WTC11 (cell line): ENCODE measurements at regions not wholly inside any gene's neighbourhood (a gene's known extent, or its start where the extent isn't known, plus 50 kb on each side); places are given as distances from the start of the nearest gene placed in this dataset.

Experiments
- ATAC-seq: fragments of 200-7000 bp; cut with Tn5 transposase; 2 replicates; pipeline ENCODE4 v1.10.0; 2021; ENCODE audit warnings: mild to moderate bottlenecking, moderate library complexity
- CTCF ChIA-PET: fragments of 300-600 bp; sonication (Branson Sonifier 250); formaldehyde crosslinking; loops from one replicate; lab custom pipeline; 2021; ENCODE audit warnings: antibody characterized with exemption; lab: Charles Lee
- POLR2A ChIA-PET: fragments of 350-600 bp; sonication (Branson Sonifier 250); formaldehyde crosslinking; loops from one replicate; lab custom pipeline; 2021; ENCODE audit warnings: antibody characterized with exemption; lab: Charles Lee
- DNase-seq: peaks from one replicate; pipeline ENCODE4 v3.0.0; 2021; ENCODE audit warnings: low spot score
- H3K27ac Mint-ChIP-seq: 2 replicates; pipeline ENCODE4 v1.8.0; 2021; ENCODE audit warnings: mixed read lengths
- H3K27me3 Mint-ChIP-seq: 2 replicates; pipeline ENCODE4 v1.8.0; 2021; ENCODE audit warnings: low read depth, mild to moderate bottlenecking, moderate library complexity, mixed read lengths
- H3K36me3 Mint-ChIP-seq: 2 replicates; pipeline ENCODE4 v1.8.0; 2021; ENCODE audit warnings: mixed read lengths
- H3K4me1 Mint-ChIP-seq: 2 replicates; pipeline ENCODE4 v1.8.0; 2022; ENCODE audit warnings: mixed read lengths
- H3K4me3 Mint-ChIP-seq: 2 replicates; pipeline ENCODE4 v1.8.0; 2021; ENCODE audit warnings: mild to moderate bottlenecking, moderate library complexity, mixed read lengths
- H3K9me3 Mint-ChIP-seq: 2 replicates; pipeline ENCODE4 v1.8.0; 2021; ENCODE audit warnings: mixed read lengths
- FOXJ3 ChIP-seq: sonication (generic); formaldehyde crosslinking; IDR thresholded peaks from 2 replicates; pipeline ENCODE4 v1.9.0; 2021; ENCODE audit warnings: missing genetic modification reagents, mild to moderate bottlenecking, borderline replicate concordance
- HMGA2 ChIP-seq: fragments of 250-450 bp; sonication (Bioruptor Pico); IDR thresholded peaks from 2 replicates; pipeline ENCODE4 v1.4.0; 2021; ENCODE audit warnings: mild to moderate bottlenecking, moderate library complexity
- NR1H2 ChIP-seq: sonication (generic); formaldehyde crosslinking; IDR thresholded peaks from 2 replicates; pipeline ENCODE4 v1.9.0; 2021; ENCODE audit warnings: mild to moderate bottlenecking, moderate library complexity, missing genetic modification reagents
- TF ChIP-seq, protein P1 (sequence below): sonication (generic); formaldehyde crosslinking; IDR thresholded peaks from 2 replicates; pipeline ENCODE4 v1.8.1; 2023; ENCODE audit warnings: mild to moderate bottlenecking, missing genetic modification reagents, moderate library complexity
- TF ChIP-seq, protein P2 (sequence below): sonication (generic); formaldehyde crosslinking; conservative IDR thresholded peaks from 2 replicates; pipeline ENCODE4 v1.8.1; 2023; ENCODE audit warnings: mild to moderate bottlenecking, low read depth, missing genetic modification reagents, moderate library complexity
- TF ChIP-seq, protein P3 (sequence below): sonication (generic); formaldehyde crosslinking; IDR thresholded peaks from 2 replicates; pipeline ENCODE4 v1.8.0; 2022; ENCODE audit warnings: mild to moderate bottlenecking, missing genetic modification reagents
- TF ChIP-seq, protein P4 (sequence below): sonication (generic); formaldehyde crosslinking; IDR thresholded peaks from 2 replicates; pipeline ENCODE4 v1.8.0; 2022; ENCODE audit warnings: mild to moderate bottlenecking, missing genetic modification reagents
- TF ChIP-seq, protein P5 (sequence below): sonication (generic); formaldehyde crosslinking; IDR thresholded peaks from 2 replicates; pipeline ENCODE4 v1.8.1; 2023; ENCODE audit warnings: mild to moderate bottlenecking, missing genetic modification reagents, borderline replicate concordance
- TF ChIP-seq, protein P6 (sequence below): sonication (generic); formaldehyde crosslinking; IDR thresholded peaks from 2 replicates; pipeline ENCODE4 v1.8.0; 2022; ENCODE audit warnings: missing genetic modification reagents
- TF ChIP-seq, protein P7 (sequence below): sonication (generic); formaldehyde crosslinking; IDR thresholded peaks from 2 replicates; pipeline ENCODE4 v1.8.1; 2023; ENCODE audit warnings: mild to moderate bottlenecking, missing genetic modification reagents
- TF ChIP-seq, protein P8 (sequence below): sonication (generic); formaldehyde crosslinking; IDR thresholded peaks from 2 replicates; pipeline ENCODE4 v1.8.1; 2023; ENCODE audit warnings: mild to moderate bottlenecking, missing genetic modification reagents, moderate library complexity
- TF ChIP-seq, protein P9 (sequence below): fragments of 250-450 bp; sonication (Bioruptor Pico); IDR thresholded peaks from 2 replicates; pipeline ENCODE4 v1.9.0; 2021; ENCODE audit warnings: moderate library complexity, mild to moderate bottlenecking, inconsistent platforms, borderline replicate concordance

DNA sequence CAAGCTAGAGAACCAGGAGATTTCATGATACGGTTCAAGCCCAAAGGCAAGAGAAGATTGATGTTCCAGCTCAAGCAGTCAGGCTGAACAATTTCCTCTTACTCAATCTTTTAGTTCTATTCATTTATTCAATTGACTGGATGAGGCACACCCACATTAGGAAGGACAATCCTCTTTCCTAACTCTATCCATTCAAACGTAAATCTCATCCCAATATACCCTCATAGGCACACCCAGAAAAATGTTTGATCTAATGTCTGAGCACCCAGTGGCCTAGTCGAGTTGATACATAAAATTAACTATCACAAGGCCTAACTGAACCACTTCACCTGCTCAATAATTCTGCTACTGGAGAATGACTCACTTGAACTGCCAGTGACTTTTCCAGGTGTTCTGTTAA lies 180.7 kb downstream of the RAD51AP2 start:
- no peak overlapping the region for H3K4me3 Mint-ChIP-seq
- CTCF ChIA-PET: no interaction called here

DNA sequence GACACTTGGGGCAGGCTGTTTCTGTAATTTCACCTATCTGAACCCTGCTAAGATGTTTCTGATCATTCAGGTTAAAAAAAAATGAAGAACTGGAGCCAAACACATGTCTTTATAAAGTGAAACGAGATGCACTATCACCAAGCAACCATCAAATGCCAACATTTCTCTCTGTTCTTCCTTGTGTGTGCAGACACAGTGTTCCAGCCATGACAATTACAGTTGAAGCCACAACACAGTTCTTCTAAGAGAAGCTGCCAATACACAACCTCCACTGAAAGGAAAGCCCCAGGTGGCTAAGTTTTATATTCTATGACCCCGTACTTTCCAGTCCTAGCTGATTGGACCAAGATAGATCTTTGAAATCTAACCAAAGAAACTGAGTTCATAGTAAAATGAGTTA lies 181.8 kb downstream of the RAD51AP2 start:
- H3K27me3 Mint-ChIP-seq: peaks cover 54% of the 10 kb centered on the region
- peaks cover 30% of the 10 kb centered on the region for H3K4me1 Mint-ChIP-seq
- DNase-seq (no peak), ATAC-seq (no peak)
- H3K36me3 Mint-ChIP-seq: no peaks in the 10 kb centered on the region
- H3K9me3 Mint-ChIP-seq: peaks cover 20% of the 10 kb centered on the region
- ChIA-PET POLR2A (no interaction called here), CTCF (no interaction called here)
- no peak overlapping the region for H3K4me3 Mint-ChIP-seq
- H3K27ac Mint-ChIP-seq: no peak overlapping the region
- no peak for TF ChIP-seq HMGA2 (CRISPR knock-in tag)
- TF ChIP-seq, protein P1, sequence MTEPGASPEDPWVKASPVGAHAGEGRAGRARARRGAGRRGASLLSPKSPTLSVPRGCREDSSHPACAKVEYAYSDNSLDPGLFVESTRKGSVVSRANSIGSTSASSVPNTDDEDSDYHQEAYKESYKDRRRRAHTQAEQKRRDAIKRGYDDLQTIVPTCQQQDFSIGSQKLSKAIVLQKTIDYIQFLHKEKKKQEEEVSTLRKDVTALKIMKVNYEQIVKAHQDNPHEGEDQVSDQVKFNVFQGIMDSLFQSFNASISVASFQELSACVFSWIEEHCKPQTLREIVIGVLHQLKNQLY (CRISPR knock-in tag): no peak
- TF ChIP-seq, protein P2, sequence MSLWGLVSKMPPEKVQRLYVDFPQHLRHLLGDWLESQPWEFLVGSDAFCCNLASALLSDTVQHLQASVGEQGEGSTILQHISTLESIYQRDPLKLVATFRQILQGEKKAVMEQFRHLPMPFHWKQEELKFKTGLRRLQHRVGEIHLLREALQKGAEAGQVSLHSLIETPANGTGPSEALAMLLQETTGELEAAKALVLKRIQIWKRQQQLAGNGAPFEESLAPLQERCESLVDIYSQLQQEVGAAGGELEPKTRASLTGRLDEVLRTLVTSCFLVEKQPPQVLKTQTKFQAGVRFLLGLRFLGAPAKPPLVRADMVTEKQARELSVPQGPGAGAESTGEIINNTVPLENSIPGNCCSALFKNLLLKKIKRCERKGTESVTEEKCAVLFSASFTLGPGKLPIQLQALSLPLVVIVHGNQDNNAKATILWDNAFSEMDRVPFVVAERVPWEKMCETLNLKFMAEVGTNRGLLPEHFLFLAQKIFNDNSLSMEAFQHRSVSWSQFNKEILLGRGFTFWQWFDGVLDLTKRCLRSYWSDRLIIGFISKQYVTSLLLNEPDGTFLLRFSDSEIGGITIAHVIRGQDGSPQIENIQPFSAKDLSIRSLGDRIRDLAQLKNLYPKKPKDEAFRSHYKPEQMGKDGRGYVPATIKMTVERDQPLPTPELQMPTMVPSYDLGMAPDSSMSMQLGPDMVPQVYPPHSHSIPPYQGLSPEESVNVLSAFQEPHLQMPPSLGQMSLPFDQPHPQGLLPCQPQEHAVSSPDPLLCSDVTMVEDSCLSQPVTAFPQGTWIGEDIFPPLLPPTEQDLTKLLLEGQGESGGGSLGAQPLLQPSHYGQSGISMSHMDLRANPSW: no peak
- TF ChIP-seq, protein P3, sequence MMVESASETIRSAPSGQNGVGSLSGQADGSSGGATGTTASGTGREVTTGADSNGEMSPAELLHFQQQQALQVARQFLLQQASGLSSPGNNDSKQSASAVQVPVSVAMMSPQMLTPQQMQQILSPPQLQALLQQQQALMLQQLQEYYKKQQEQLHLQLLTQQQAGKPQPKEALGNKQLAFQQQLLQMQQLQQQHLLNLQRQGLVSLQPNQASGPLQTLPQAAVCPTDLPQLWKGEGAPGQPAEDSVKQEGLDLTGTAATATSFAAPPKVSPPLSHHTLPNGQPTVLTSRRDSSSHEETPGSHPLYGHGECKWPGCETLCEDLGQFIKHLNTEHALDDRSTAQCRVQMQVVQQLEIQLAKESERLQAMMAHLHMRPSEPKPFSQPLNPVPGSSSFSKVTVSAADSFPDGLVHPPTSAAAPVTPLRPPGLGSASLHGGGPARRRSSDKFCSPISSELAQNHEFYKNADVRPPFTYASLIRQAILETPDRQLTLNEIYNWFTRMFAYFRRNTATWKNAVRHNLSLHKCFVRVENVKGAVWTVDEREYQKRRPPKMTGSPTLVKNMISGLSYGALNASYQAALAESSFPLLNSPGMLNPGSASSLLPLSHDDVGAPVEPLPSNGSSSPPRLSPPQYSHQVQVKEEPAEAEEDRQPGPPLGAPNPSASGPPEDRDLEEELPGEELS: no peak
- TF ChIP-seq, protein P4, sequence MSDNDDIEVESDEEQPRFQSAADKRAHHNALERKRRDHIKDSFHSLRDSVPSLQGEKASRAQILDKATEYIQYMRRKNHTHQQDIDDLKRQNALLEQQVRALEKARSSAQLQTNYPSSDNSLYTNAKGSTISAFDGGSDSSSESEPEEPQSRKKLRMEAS (CRISPR knock-in tag): no peak
- TF ChIP-seq, all 79 proteins: peak for 0

More for the DNA sequence above, 180.7 kb downstream of the RAD51AP2 start:
- peaks cover 20% of the 10 kb centered on the region for H3K9me3 Mint-ChIP-seq
- H3K27ac Mint-ChIP-seq: no peak overlapping the region
- H3K27me3 Mint-ChIP-seq: peaks cover 59% of the 10 kb centered on the region
- DNase-seq (no peak), ATAC-seq (no peak)
- no peaks in the 10 kb centered on the region for H3K36me3 Mint-ChIP-seq
- POLR2A ChIA-PET: no interaction called here
- TF ChIP-seq, protein P5, sequence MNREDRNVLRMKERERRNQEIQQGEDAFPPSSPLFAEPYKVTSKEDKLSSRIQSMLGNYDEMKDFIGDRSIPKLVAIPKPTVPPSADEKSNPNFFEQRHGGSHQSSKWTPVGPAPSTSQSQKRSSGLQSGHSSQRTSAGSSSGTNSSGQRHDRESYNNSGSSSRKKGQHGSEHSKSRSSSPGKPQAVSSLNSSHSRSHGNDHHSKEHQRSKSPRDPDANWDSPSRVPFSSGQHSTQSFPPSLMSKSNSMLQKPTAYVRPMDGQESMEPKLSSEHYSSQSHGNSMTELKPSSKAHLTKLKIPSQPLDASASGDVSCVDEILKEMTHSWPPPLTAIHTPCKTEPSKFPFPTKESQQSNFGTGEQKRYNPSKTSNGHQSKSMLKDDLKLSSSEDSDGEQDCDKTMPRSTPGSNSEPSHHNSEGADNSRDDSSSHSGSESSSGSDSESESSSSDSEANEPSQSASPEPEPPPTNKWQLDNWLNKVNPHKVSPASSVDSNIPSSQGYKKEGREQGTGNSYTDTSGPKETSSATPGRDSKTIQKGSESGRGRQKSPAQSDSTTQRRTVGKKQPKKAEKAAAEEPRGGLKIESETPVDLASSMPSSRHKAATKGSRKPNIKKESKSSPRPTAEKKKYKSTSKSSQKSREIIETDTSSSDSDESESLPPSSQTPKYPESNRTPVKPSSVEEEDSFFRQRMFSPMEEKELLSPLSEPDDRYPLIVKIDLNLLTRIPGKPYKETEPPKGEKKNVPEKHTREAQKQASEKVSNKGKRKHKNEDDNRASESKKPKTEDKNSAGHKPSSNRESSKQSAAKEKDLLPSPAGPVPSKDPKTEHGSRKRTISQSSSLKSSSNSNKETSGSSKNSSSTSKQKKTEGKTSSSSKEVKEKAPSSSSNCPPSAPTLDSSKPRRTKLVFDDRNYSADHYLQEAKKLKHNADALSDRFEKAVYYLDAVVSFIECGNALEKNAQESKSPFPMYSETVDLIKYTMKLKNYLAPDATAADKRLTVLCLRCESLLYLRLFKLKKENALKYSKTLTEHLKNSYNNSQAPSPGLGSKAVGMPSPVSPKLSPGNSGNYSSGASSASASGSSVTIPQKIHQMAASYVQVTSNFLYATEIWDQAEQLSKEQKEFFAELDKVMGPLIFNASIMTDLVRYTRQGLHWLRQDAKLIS (CRISPR knock-in tag): no peak
- TF ChIP-seq, protein P6, sequence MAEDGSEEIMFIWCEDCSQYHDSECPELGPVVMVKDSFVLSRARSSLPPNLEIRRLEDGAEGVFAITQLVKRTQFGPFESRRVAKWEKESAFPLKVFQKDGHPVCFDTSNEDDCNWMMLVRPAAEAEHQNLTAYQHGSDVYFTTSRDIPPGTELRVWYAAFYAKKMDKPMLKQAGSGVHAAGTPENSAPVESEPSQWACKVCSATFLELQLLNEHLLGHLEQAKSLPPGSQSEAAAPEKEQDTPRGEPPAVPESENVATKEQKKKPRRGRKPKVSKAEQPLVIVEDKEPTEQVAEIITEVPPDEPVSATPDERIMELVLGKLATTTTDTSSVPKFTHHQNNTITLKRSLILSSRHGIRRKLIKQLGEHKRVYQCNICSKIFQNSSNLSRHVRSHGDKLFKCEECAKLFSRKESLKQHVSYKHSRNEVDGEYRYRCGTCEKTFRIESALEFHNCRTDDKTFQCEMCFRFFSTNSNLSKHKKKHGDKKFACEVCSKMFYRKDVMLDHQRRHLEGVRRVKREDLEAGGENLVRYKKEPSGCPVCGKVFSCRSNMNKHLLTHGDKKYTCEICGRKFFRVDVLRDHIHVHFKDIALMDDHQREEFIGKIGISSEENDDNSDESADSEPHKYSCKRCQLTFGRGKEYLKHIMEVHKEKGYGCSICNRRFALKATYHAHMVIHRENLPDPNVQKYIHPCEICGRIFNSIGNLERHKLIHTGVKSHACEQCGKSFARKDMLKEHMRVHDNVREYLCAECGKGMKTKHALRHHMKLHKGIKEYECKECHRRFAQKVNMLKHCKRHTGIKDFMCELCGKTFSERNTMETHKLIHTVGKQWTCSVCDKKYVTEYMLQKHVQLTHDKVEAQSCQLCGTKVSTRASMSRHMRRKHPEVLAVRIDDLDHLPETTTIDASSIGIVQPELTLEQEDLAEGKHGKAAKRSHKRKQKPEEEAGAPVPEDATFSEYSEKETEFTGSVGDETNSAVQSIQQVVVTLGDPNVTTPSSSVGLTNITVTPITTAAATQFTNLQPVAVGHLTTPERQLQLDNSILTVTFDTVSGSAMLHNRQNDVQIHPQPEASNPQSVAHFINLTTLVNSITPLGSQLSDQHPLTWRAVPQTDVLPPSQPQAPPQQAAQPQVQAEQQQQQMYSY (CRISPR knock-in tag): no peak
- TF ChIP-seq, protein P7, sequence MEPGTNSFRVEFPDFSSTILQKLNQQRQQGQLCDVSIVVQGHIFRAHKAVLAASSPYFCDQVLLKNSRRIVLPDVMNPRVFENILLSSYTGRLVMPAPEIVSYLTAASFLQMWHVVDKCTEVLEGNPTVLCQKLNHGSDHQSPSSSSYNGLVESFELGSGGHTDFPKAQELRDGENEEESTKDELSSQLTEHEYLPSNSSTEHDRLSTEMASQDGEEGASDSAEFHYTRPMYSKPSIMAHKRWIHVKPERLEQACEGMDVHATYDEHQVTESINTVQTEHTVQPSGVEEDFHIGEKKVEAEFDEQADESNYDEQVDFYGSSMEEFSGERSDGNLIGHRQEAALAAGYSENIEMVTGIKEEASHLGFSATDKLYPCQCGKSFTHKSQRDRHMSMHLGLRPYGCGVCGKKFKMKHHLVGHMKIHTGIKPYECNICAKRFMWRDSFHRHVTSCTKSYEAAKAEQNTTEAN (CRISPR knock-in tag): no peak
- TF ChIP-seq, protein P8, sequence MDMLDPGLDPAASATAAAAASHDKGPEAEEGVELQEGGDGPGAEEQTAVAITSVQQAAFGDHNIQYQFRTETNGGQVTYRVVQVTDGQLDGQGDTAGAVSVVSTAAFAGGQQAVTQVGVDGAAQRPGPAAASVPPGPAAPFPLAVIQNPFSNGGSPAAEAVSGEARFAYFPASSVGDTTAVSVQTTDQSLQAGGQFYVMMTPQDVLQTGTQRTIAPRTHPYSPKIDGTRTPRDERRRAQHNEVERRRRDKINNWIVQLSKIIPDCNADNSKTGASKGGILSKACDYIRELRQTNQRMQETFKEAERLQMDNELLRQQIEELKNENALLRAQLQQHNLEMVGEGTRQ: no peak
- TF ChIP-seq HMGA2 (CRISPR knock-in tag) (no peak), FOXJ3 (CRISPR knock-in tag) (no peak), NR1H2 (CRISPR knock-in tag) (no peak)
- TF ChIP-seq, protein P9, sequence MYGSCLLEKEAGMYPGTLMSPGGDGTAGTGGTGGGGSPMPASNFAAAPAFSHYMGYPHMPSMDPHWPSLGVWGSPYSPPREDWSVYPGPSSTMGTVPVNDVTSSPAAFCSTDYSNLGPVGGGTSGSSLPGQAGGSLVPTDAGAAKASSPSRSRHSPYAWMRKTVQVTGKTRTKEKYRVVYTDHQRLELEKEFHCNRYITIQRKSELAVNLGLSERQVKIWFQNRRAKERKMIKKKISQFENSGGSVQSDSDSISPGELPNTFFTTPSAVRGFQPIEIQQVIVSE: no peak
- TF ChIP-seq, all 79 proteins: peak for 0
- peaks cover 35% of the 10 kb centered on the region for H3K4me1 Mint-ChIP-seq
